GM19397 (cell line): ENCODE measurements at regions not wholly inside any gene's neighbourhood (a gene's known extent, or its start where the extent isn't known, plus 50 kb on each side); places are given as distances from the start of the nearest gene placed in this dataset.
"Not testable (repeated sequence)": the region's sequence is repeated elsewhere in the genome, so short reads cannot be mapped to it uniquely, and the experiment has no call there.

ENCODE experiments used
- ATAC-seq: cut with Tn5 transposase; IDR thresholded peaks from one replicate; pipeline ENCODE4 v1.9.1; 2021; ENCODE audit warnings: mild to moderate bottlenecking, moderate library complexity; ENCODE audit not compliant: unreplicated experiment

DNA sequence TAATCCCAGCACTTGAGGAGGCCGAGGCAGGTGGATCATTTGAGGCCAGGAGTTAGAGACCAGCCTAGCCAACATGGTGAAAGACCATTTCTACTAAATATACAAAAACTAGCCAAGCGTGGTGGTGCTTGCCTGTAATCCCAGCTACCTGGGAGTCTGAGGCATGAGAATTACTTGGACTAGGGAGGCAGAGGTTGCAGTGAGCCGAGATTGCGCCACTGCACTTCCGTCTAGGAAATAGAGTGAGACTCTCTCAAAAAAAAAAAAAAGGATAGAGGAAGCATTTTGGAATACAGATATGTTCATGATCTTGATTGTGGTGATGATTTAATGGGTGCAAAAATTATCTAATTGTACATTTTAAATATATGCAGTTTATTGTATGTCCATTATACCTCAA lies 67.8 kb upstream of the GBE1 start:
- not testable (repeated sequence) for ATAC-seq

DNA sequence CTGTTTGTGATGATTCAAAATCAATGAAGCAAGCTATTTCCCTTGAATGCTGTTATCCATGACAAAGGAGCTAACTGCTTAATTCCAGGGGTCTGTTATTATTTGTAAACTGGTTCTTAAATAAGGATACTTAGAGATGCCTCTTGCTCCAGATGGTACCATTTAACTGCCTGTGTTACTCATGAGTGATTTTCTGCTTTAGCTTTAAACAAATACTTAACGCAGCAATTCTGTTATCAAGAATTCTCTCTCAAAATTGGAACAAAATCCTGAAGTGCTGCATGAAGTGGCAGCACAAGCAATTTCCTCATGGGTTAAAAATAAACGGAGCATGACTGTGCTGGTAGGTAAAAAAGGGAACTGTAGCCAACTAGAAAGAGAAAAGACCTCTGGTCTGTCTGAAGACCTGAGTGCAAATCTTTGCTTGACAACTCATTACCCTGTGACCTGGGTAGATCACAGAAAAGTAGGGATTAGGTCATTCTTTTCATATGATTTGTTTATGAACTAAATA lies 62.5 kb upstream of the GBE1 start:
- ATAC-seq, result peak; percentile 95

DNA sequence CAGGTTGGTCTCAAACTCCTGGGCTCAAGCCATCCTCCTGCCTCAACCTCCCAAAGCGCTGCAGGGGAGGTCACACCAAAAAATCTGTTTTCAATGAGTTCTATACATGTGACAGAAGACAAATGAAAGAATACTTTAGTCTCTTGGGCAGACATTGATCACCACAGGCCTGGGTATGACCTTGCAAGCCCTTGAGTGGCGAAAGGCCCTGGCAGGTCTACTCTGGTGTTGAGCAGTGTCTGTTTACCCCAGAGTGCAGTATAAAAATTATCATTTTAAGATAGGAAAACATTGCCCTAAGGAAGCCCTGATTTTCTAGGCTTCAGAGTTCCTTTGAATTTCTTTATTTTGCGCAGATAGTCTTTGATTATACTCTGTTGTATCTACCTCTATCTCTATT lies 61.6 kb upstream of the GBE1 start:
- no peak for ATAC-seq

DNA sequence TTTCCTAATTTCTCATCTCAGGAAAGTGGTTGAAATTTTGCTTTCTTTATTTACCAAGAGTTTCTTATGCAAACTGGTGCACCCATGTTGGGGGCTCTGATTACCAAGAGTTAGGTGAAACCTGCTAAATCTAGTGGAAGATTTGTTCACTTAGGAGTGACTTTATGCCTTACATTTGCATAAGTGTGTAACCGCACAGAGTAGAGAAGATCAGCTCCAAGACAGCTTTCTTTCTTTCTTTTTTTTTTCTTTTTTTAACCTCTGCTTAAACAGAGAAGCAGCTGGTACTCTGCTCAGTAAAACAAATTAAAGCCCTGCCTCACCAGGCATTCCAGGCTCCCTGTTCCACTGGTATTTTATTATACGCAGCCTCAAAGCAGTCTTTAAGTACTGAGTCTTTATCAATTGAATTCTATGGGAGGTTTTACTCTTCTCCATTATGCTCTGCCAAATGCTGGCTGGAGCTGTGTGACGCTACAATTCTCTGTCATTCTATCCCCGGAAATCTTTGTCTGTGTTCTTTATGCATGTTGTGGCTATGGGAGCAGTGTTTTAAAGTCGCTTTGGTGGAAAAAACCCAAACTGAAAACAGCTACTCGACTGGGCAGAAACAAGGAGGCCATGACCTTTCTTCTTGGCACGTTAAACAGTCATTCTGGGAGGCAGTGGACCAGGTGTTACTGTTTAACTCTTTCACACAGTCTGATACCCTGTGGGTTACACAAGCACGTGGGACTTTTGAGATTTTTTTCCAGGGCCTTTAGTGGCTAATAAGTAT lies 55.2 kb upstream of the GBE1 start:
- peak; percentile 98 for ATAC-seq

DNA sequence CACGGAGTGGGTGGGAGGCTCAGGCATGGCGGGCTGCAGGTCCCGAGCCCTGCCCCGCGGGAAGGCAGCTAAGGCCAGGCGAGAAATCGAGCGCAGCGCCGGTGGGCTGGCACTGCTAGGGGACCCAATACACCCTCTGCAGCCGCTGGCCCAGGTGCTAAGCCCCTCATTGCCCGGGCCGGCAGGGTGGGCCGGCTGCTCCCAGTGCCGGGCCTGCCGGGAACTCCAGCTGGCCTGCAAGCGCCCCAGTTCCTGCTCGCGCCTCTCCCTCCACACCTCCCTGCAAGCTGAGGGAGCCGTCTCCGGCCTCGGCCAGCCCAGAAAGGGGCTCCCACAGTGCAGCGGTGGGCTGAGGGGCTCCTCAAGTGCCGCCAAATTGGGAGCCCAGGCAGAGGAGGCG lies 50.7 kb upstream of the GBE1 start:
- ATAC-seq, result not testable (repeated sequence)
